ENCODE measurements at regions not wholly inside any gene's neighbourhood (a gene's known extent, or its start where the extent isn't known, plus 50 kb on each side); places are given as distances from the start of the nearest gene placed in this dataset.
A peak's percentile ranks its signal among the peaks of the same experiment; 100 is the strongest.
"Not testable (repeated sequence)": the region's sequence is repeated elsewhere in the genome, so short reads cannot be mapped to it uniquely, and the experiment has no call there.

- no peak for DNase-seq (ENCODE audit: low read depth)
- no peaks in the 10 kb centered on the region for H3K36me3 ChIP-seq (ENCODE audit: control insufficient read depth, insufficient read depth, low read length)
- peak; percentile 29 for TF ChIP-seq CTCF (IDR thresholded peaks at IDR 0.05; ENCODE audit: insufficient read depth, low read length, poor library complexity, severe bottlenecking)
- no peaks in the 10 kb centered on the region for H3K27me3 ChIP-seq (ENCODE audit: control insufficient read depth, insufficient read depth, low read length)
- H3K4me3 ChIP-seq (ENCODE audit: low read depth, low read length) = no peak overlapping the region
Observed at GRCh38 chr4:134935320-134935719, 733.7 kb upstream of the PABPC4L start.

GRCh38 chr4:134934036-134934808 lies 732.6 kb upstream of the PABPC4L start:
- Histone ChIP-seq H3K27me3 (ENCODE audit: control insufficient read depth, insufficient read depth, low read length) (no peaks in the 10 kb centered on the region), H3K4me3 (ENCODE audit: low read depth, low read length) (no peak overlapping the region), H3K36me3 (ENCODE audit: control insufficient read depth, insufficient read depth, low read length) (no peaks in the 10 kb centered on the region)
- DNase-seq (ENCODE audit: low read depth) = no peak
- TF ChIP-seq CTCF (IDR thresholded peaks at IDR 0.05; ENCODE audit: insufficient read depth, low read length, poor library complexity, severe bottlenecking) = no peak

- TF ChIP-seq CTCF (IDR thresholded peaks at IDR 0.05; ENCODE audit: insufficient read depth, low read length, poor library complexity, severe bottlenecking) = no peak
- H3K36me3 ChIP-seq (ENCODE audit: control insufficient read depth, insufficient read depth, low read length) = no peaks in the 10 kb centered on the region
- no peak for DNase-seq (ENCODE audit: low read depth)
- no peak overlapping the region for H3K4me3 ChIP-seq (ENCODE audit: low read depth, low read length)
- H3K27me3 ChIP-seq (ENCODE audit: control insufficient read depth, insufficient read depth, low read length) = no peaks in the 10 kb centered on the region
Observed at GRCh38 chr4:134915355-134915754, 713.8 kb upstream of the PABPC4L start.

GRCh38 chr4:134914250-134914649 lies 712.7 kb upstream of the PABPC4L start:
- not testable (repeated sequence) for H3K36me3 ChIP-seq (ENCODE audit: control insufficient read depth, insufficient read depth, low read length); H3K4me3 ChIP-seq (ENCODE audit: low read depth, low read length); DNase-seq (ENCODE audit: low read depth); H3K27me3 ChIP-seq (ENCODE audit: control insufficient read depth, insufficient read depth, low read length)

- no peak for TF ChIP-seq CTCF (IDR thresholded peaks at IDR 0.05; ENCODE audit: insufficient read depth, low read length, poor library complexity, severe bottlenecking)
- Histone ChIP-seq H3K27me3 (ENCODE audit: control insufficient read depth, insufficient read depth, low read length) (no peaks in the 10 kb centered on the region), H3K4me3 (ENCODE audit: low read depth, low read length) (no peak overlapping the region), H3K36me3 (ENCODE audit: control insufficient read depth, insufficient read depth, low read length) (no peaks in the 10 kb centered on the region)
- DNase-seq (ENCODE audit: low read depth) = no peak
Observed at GRCh38 chr4:134911941-134912340, 710.4 kb upstream of the PABPC4L start.

- Histone ChIP-seq H3K36me3 (ENCODE audit: control insufficient read depth, insufficient read depth, low read length) (no peaks in the 10 kb centered on the region), H3K27me3 (ENCODE audit: control insufficient read depth, insufficient read depth, low read length) (no peaks in the 10 kb centered on the region), H3K4me3 (ENCODE audit: low read depth, low read length) (no peak overlapping the region)
- no peak for DNase-seq (ENCODE audit: low read depth)
- peak; percentile 53 for TF ChIP-seq CTCF (IDR thresholded peaks at IDR 0.05; ENCODE audit: insufficient read depth, low read length, poor library complexity, severe bottlenecking)
Observed at GRCh38 chr4:134906404-134907023, 704.9 kb upstream of the PABPC4L start.

Data from kidney epithelial cell (primary cell).